Peyer's patch (tissue), 4 donors: ENCODE measurements at regions not wholly inside any gene's neighbourhood (a gene's known extent, or its start where the extent isn't known, plus 50 kb on each side); places are given as distances from the start of the nearest gene placed in this dataset.

Experiments used
- DNase-seq, 3 donors: peaks; one replicate each; pipeline ENCODE4 v3.0.0-alpha.2; 2017 to 2019
- H3K27ac ChIP-seq, 4 donors: fragments of 200-600 bp; sonication (generic); one replicate each; pipeline ENCODE4 v1.5.1; 2016 to 2019
- H3K27me3 ChIP-seq, 2 donors: fragments of 200-600 bp; sonication (generic); one replicate each; pipeline ENCODE4 v1.5.1; 2019
- H3K36me3 ChIP-seq, 3 donors: fragments of 200-600 bp; sonication (generic); one replicate each; pipeline ENCODE4 v1.5.1; 2016 to 2019
- H3K4me1 ChIP-seq, 4 donors: fragments of 200-600 bp; sonication (generic); one replicate each; pipeline ENCODE4 v1.5.1; 2016 to 2019
- H3K4me3 ChIP-seq, 4 donors: fragments of 200-600 bp; sonication (generic); 1 replicate in 3 of 4; 2 replicates in 1 of 4; pipeline ENCODE4 v1.5.1; 2016 to 2019; ENCODE audit warnings: mild to moderate bottlenecking in 1 of 4
- H3K9me3 ChIP-seq, 4 donors: fragments of 200-600 bp; sonication (generic); one replicate each; pipeline ENCODE4 v1.5.1; 2016 to 2019; ENCODE audit warnings: mild to moderate bottlenecking in 1 of 4
- CTCF ChIP-seq, 6 experiments: fragments of 450-650 bp in 4 of 6; fragments of 200-600 bp in 2 of 6; sonication (generic) in 1 of 6; IDR thresholded peaks; one replicate each; pipeline ENCODE4 v1.5.1; 2017 to 2019; ENCODE audit warnings: antibody characterized with exemption in 6 of 6, mild to moderate bottlenecking in 3 of 6, moderate library complexity in 1 of 6
- POLR2A ChIP-seq, 2 donors: fragments of 450-650 bp; IDR thresholded peaks; one replicate each; pipeline ENCODE4 v1.5.1; 2017; ENCODE audit warnings: antibody characterized with exemption in 2 of 2, mild to moderate bottlenecking in 2 of 2, moderate library complexity in 2 of 2

- H3K27ac ChIP-seq, result no peak overlapping the region
- no peak for DNase-seq
- no peaks in the 10 kb centered on the region for H3K36me3 ChIP-seq
- H3K4me1 ChIP-seq, result no peaks in the 10 kb centered on the region
- H3K9me3 ChIP-seq, result no peaks in the 10 kb centered on the region
- H3K4me3 ChIP-seq, result no peak overlapping the region
- TF ChIP-seq CTCF (IDR thresholded peaks at IDR 0.05) (no peak), POLR2A (IDR thresholded peaks at IDR 0.05) (no peak)
- no peaks in the 10 kb centered on the region for H3K27me3 ChIP-seq
These were observed 1279.7 kb downstream of the PCDH7 start for GRCh38 chr4:31999848-32000247.

GRCh38 chr4:32000846-32001488 is 1280.8 kb downstream of the PCDH7 start:
- Histone ChIP-seq H3K4me3 (no peak overlapping the region), H3K36me3 (no peaks in the 10 kb centered on the region), H3K27me3 (no peaks in the 10 kb centered on the region), H3K9me3 (no peaks in the 10 kb centered on the region), H3K4me1 (no peaks in the 10 kb centered on the region), H3K27ac (no peak overlapping the region)
- TF ChIP-seq CTCF (IDR thresholded peaks at IDR 0.05), result no peak
- no peak for TF ChIP-seq POLR2A (IDR thresholded peaks at IDR 0.05)
- no peak for DNase-seq

GRCh38 chr4:32002037-32002747 is 1282.0 kb downstream of the PCDH7 start:
- Histone ChIP-seq H3K27ac (no peak overlapping the region), H3K4me3 (no peak overlapping the region), H3K27me3 (no peaks in the 10 kb centered on the region), H3K36me3 (no peaks in the 10 kb centered on the region), H3K9me3 (no peaks in the 10 kb centered on the region), H3K4me1 (no peaks in the 10 kb centered on the region)
- DNase-seq, result no peak
- no peak for TF ChIP-seq CTCF (IDR thresholded peaks at IDR 0.05)

- DNase-seq, result no peak
- no peaks in the 10 kb centered on the region for H3K27me3 ChIP-seq
- H3K4me1 ChIP-seq, result no peaks in the 10 kb centered on the region
- TF ChIP-seq POLR2A (IDR thresholded peaks at IDR 0.05) (no peak), CTCF (IDR thresholded peaks at IDR 0.05) (no peak)
- no peak overlapping the region for H3K4me3 ChIP-seq
- no peaks in the 10 kb centered on the region for H3K36me3 ChIP-seq
- H3K9me3 ChIP-seq, result no peaks in the 10 kb centered on the region
- no peak overlapping the region for H3K27ac ChIP-seq
These were observed 1283.4 kb downstream of the PCDH7 start for GRCh38 chr4:32003548-32003947.

GRCh38 chr4:32010221-32010620 is 1290.1 kb downstream of the PCDH7 start:
- Histone ChIP-seq H3K4me1 (no peaks in the 10 kb centered on the region), H3K36me3 (no peaks in the 10 kb centered on the region), H3K27me3 (no peaks in the 10 kb centered on the region), H3K27ac (no peak overlapping the region), H3K4me3 (no peak overlapping the region), H3K9me3 (no peaks in the 10 kb centered on the region)
- no peak for TF ChIP-seq POLR2A (IDR thresholded peaks at IDR 0.05)
- TF ChIP-seq CTCF (IDR thresholded peaks at IDR 0.05), result no peak
- no peak for DNase-seq
